ENCODE measurements at regions not wholly inside any gene's neighbourhood (a gene's known extent, or its start where the extent isn't known, plus 50 kb on each side); places are given as distances from the start of the nearest gene placed in this dataset.

GRCh38 chr6:91565207-91565606 lies 978.3 kb upstream of the MAP3K7 start:
- no peak for DNase-seq (ENCODE audit: low read depth)
- no peak overlapping the region for H3K4me3 ChIP-seq (ENCODE audit: low read depth, low read length)
- TF ChIP-seq MAX (IDR thresholded peaks at IDR 0.05; ENCODE audit: low read depth, low read length) = no peak
- no peak for TF ChIP-seq CTCF (IDR thresholded peaks at IDR 0.05; ENCODE audit: low read depth, low read length)
- no peak for TF ChIP-seq MYC (IDR thresholded peaks at IDR 0.05; ENCODE audit: low read depth, low read length)
- TF ChIP-seq POLR2A (IDR thresholded peaks at IDR 0.05; ENCODE audit: extremely low read depth, insufficient read length) = no peak

GRCh38 chr6:91562955-91563354 lies 976.1 kb upstream of the MAP3K7 start:
- DNase-seq (ENCODE audit: low read depth) = no peak
- TF ChIP-seq MAX (IDR thresholded peaks at IDR 0.05; ENCODE audit: low read depth, low read length) (no peak), MYC (IDR thresholded peaks at IDR 0.05; ENCODE audit: low read depth, low read length) (no peak), POLR2A (IDR thresholded peaks at IDR 0.05; ENCODE audit: extremely low read depth, insufficient read length) (no peak), CTCF (IDR thresholded peaks at IDR 0.05; ENCODE audit: low read depth, low read length) (no peak)
- H3K4me3 ChIP-seq (ENCODE audit: low read depth, low read length) = no peak overlapping the region

GRCh38 chr6:91560409-91560808 lies 973.5 kb upstream of the MAP3K7 start:
- no peak overlapping the region for H3K4me3 ChIP-seq (ENCODE audit: low read depth, low read length)
- TF ChIP-seq MYC (IDR thresholded peaks at IDR 0.05; ENCODE audit: low read depth, low read length) = no peak
- no peak for TF ChIP-seq CTCF (IDR thresholded peaks at IDR 0.05; ENCODE audit: low read depth, low read length)
- TF ChIP-seq POLR2A (IDR thresholded peaks at IDR 0.05; ENCODE audit: extremely low read depth, insufficient read length) = no peak
- no peak for TF ChIP-seq MAX (IDR thresholded peaks at IDR 0.05; ENCODE audit: low read depth, low read length)
- no peak for DNase-seq (ENCODE audit: low read depth)

GRCh38 chr6:91540902-91541301 lies 954.0 kb upstream of the MAP3K7 start:
- TF ChIP-seq MAX (IDR thresholded peaks at IDR 0.05; ENCODE audit: low read depth, low read length) (no peak), POLR2A (IDR thresholded peaks at IDR 0.05; ENCODE audit: extremely low read depth, insufficient read length) (no peak), MYC (IDR thresholded peaks at IDR 0.05; ENCODE audit: low read depth, low read length) (no peak), CTCF (IDR thresholded peaks at IDR 0.05; ENCODE audit: low read depth, low read length) (no peak)

GRCh38 chr6:91539456-91539855 lies 952.6 kb upstream of the MAP3K7 start:
- DNase-seq (ENCODE audit: low read depth) = no peak
- no peak overlapping the region for H3K4me3 ChIP-seq (ENCODE audit: low read depth, low read length)
- no peak for TF ChIP-seq MAX (IDR thresholded peaks at IDR 0.05; ENCODE audit: low read depth, low read length)
- TF ChIP-seq POLR2A (IDR thresholded peaks at IDR 0.05; ENCODE audit: extremely low read depth, insufficient read length) = no peak
- no peak for TF ChIP-seq MYC (IDR thresholded peaks at IDR 0.05; ENCODE audit: low read depth, low read length)
- TF ChIP-seq CTCF (IDR thresholded peaks at IDR 0.05; ENCODE audit: low read depth, low read length) = no peak

More at GRCh38 chr6:91540902-91541301, 954.0 kb upstream of the MAP3K7 start:
- no peak for DNase-seq (ENCODE audit: low read depth)
- H3K4me3 ChIP-seq (ENCODE audit: low read depth, low read length) = no peak overlapping the region

- no peak for DNase-seq (ENCODE audit: low read depth)
Measured at GRCh38 chr6:91538622-91539021, 951.8 kb upstream of the MAP3K7 start.

More at GRCh38 chr6:91538622-91539021, 951.8 kb upstream of the MAP3K7 start:
- no peak overlapping the region for H3K4me3 ChIP-seq (ENCODE audit: low read depth, low read length)
- TF ChIP-seq CTCF (IDR thresholded peaks at IDR 0.05; ENCODE audit: low read depth, low read length) (no peak), MAX (IDR thresholded peaks at IDR 0.05; ENCODE audit: low read depth, low read length) (no peak), POLR2A (IDR thresholded peaks at IDR 0.05; ENCODE audit: extremely low read depth, insufficient read length) (no peak), MYC (IDR thresholded peaks at IDR 0.05; ENCODE audit: low read depth, low read length) (no peak)
